Activated CD8-positive, alpha-beta memory T cell treated with anti-CD3 and anti-CD28 coated beads, Interleukin-2, amount 10 ng/mL, durations not matched to agents 7 days and 5 days (primary cell): ENCODE measurements at regions not wholly inside any gene's neighbourhood (a gene's known extent, or its start where the extent isn't known, plus 50 kb on each side); places are given as distances from the start of the nearest gene placed in this dataset.
"Not testable (repeated sequence)": the region's sequence is repeated elsewhere in the genome, so short reads cannot be mapped to it uniquely, and the experiment has no call there.

Source experiments
- ATAC-seq: fragments of 150-1000 bp; cut with Tn5 transposase; one replicate; pipeline ENCODE4 v1.10.0; 2021; ENCODE audit warnings: moderate library complexity
- CTCF ChIA-PET: fragments of 350-600 bp; sonication (Branson Sonifier 250); formaldehyde crosslinking; loops from one replicate; lab custom pipeline; 2021; ENCODE audit warnings: antibody characterized with exemption; lab: Charles Lee
- DNase-seq: peaks from one replicate; pipeline ENCODE4 v3.0.0-alpha.2; 2020
- H3K27ac Mint-ChIP-seq: one replicate; pipeline ENCODE4 v1.8.0; 2021; ENCODE audit warnings: mild to moderate bottlenecking, mixed read lengths
- H3K27me3 Mint-ChIP-seq: one replicate; pipeline ENCODE4 v1.8.0; 2021; ENCODE audit warnings: mixed read lengths
- H3K36me3 Mint-ChIP-seq: one replicate; pipeline ENCODE4 v1.8.0; 2021; ENCODE audit warnings: mild to moderate bottlenecking, mixed read lengths
- H3K4me1 Mint-ChIP-seq: one replicate; pipeline ENCODE4 v1.8.0; 2021; ENCODE audit warnings: mixed read lengths
- H3K4me3 Mint-ChIP-seq: one replicate; pipeline ENCODE4 v1.8.0; 2021; ENCODE audit warnings: mild to moderate bottlenecking, moderate library complexity, mixed read lengths
- H3K9me3 Mint-ChIP-seq: one replicate; pipeline ENCODE4 v1.8.0; 2022; ENCODE audit warnings: low read depth, mixed read lengths

GRCh38 chr20:47890708-47891107, 105.4 kb upstream of the SULF2 start:
- H3K36me3 Mint-ChIP-seq, H3K9me3 Mint-ChIP-seq, H3K27ac Mint-ChIP-seq, CTCF ChIA-PET, H3K4me3 Mint-ChIP-seq, ATAC-seq, H3K27me3 Mint-ChIP-seq, DNase-seq, H3K4me1 Mint-ChIP-seq: not testable (repeated sequence)

- H3K27ac Mint-ChIP-seq, ATAC-seq, H3K4me1 Mint-ChIP-seq, H3K4me3 Mint-ChIP-seq, H3K36me3 Mint-ChIP-seq, H3K9me3 Mint-ChIP-seq, H3K27me3 Mint-ChIP-seq, DNase-seq, CTCF ChIA-PET: not testable (repeated sequence)
These were observed 104.5 kb upstream of the SULF2 start for GRCh38 chr20:47889751-47890150.

- Mint-ChIP-seq H3K36me3 (no peaks in the 10 kb centered on the region), H3K27ac (no peak overlapping the region), H3K4me3 (no peak overlapping the region), H3K9me3 (no peaks in the 10 kb centered on the region), H3K27me3 (no peaks in the 10 kb centered on the region), H3K4me1 (no peaks in the 10 kb centered on the region)
- DNase-seq (no peak), ATAC-seq (no peak)
- CTCF ChIA-PET = no interaction called here
These were observed 103.1 kb upstream of the SULF2 start for GRCh38 chr20:47888351-47888750.

GRCh38 chr20:47887477-47888080, 102.3 kb upstream of the SULF2 start:
- no peaks in the 10 kb centered on the region for H3K4me1 Mint-ChIP-seq
- H3K9me3 Mint-ChIP-seq = no peaks in the 10 kb centered on the region
- no peak overlapping the region for H3K4me3 Mint-ChIP-seq
- H3K27ac Mint-ChIP-seq = no peak overlapping the region
- H3K36me3 Mint-ChIP-seq = no peaks in the 10 kb centered on the region
- ATAC-seq (no peak), DNase-seq (no peak)
- no peaks in the 10 kb centered on the region for H3K27me3 Mint-ChIP-seq
- CTCF ChIA-PET = no interaction called here

GRCh38 chr20:47887064-47887463, 101.8 kb upstream of the SULF2 start:
- H3K36me3 Mint-ChIP-seq = no peaks in the 10 kb centered on the region
- DNase-seq = no peak
- no peak overlapping the region for H3K27ac Mint-ChIP-seq
- H3K4me1 Mint-ChIP-seq = no peaks in the 10 kb centered on the region
- CTCF ChIA-PET = no interaction called here
- H3K4me3 Mint-ChIP-seq = no peak overlapping the region
- ATAC-seq = no peak
- no peaks in the 10 kb centered on the region for H3K27me3 Mint-ChIP-seq
- H3K9me3 Mint-ChIP-seq = no peaks in the 10 kb centered on the region

- H3K27me3 Mint-ChIP-seq = no peaks in the 10 kb centered on the region
- H3K27ac Mint-ChIP-seq = no peak overlapping the region
- H3K36me3 Mint-ChIP-seq = no peaks in the 10 kb centered on the region
- CTCF ChIA-PET = no interaction called here
- no peaks in the 10 kb centered on the region for H3K4me1 Mint-ChIP-seq
- no peaks in the 10 kb centered on the region for H3K9me3 Mint-ChIP-seq
- ATAC-seq = no peak
- DNase-seq = no peak
- no peak overlapping the region for H3K4me3 Mint-ChIP-seq
These were observed 101.3 kb upstream of the SULF2 start for GRCh38 chr20:47886454-47887041.

GRCh38 chr20:47885909-47886453, 100.7 kb upstream of the SULF2 start:
- H3K4me3 Mint-ChIP-seq = no peak overlapping the region

GRCh38 chr20:47883940-47884339, 98.7 kb upstream of the SULF2 start:
- H3K9me3 Mint-ChIP-seq, H3K4me3 Mint-ChIP-seq, H3K36me3 Mint-ChIP-seq: not testable (repeated sequence)

More at GRCh38 chr20:47885909-47886453, 100.7 kb upstream of the SULF2 start:
- Mint-ChIP-seq H3K27ac (no peak overlapping the region), H3K4me1 (no peaks in the 10 kb centered on the region), H3K27me3 (no peaks in the 10 kb centered on the region), H3K36me3 (no peaks in the 10 kb centered on the region), H3K9me3 (no peaks in the 10 kb centered on the region)
- ATAC-seq = no peak
- DNase-seq = no peak
- CTCF ChIA-PET = no interaction called here

GRCh38 chr20:47883186-47883585, 97.9 kb upstream of the SULF2 start:
- ATAC-seq (no peak), DNase-seq (no peak)
- Mint-ChIP-seq H3K27me3 (no peaks in the 10 kb centered on the region), H3K9me3 (no peaks in the 10 kb centered on the region), H3K4me1 (no peaks in the 10 kb centered on the region), H3K4me3 (no peak overlapping the region), H3K36me3 (no peaks in the 10 kb centered on the region), H3K27ac (no peak overlapping the region)
- CTCF ChIA-PET = no interaction called here

More at GRCh38 chr20:47883940-47884339, 98.7 kb upstream of the SULF2 start:
- H3K4me1 Mint-ChIP-seq, H3K27me3 Mint-ChIP-seq, CTCF ChIA-PET, ATAC-seq, DNase-seq, H3K27ac Mint-ChIP-seq: not testable (repeated sequence)

GRCh38 chr20:47879771-47880170, 94.5 kb upstream of the SULF2 start:
- ATAC-seq = no peak

GRCh38 chr20:47878601-47879027, 93.3 kb upstream of the SULF2 start:
- H3K4me3 Mint-ChIP-seq = no peak overlapping the region
- DNase-seq = no peak
- CTCF ChIA-PET = interaction anchor here (0.9 kb wide), 1 partner anchor 16 kb away, joined by 3 read pairs; no protein-coding TSS in a partner anchor
- H3K9me3 Mint-ChIP-seq = no peaks in the 10 kb centered on the region
- H3K4me1 Mint-ChIP-seq = no peaks in the 10 kb centered on the region
- no peak for ATAC-seq
- no peaks in the 10 kb centered on the region for H3K36me3 Mint-ChIP-seq
- H3K27ac Mint-ChIP-seq = no peak overlapping the region
- peaks cover 10% of the 10 kb centered on the region for H3K27me3 Mint-ChIP-seq

More at GRCh38 chr20:47879771-47880170, 94.5 kb upstream of the SULF2 start:
- Mint-ChIP-seq H3K4me3 (no peak overlapping the region), H3K36me3 (no peaks in the 10 kb centered on the region), H3K27me3 (peaks cover 10% of the 10 kb centered on the region), H3K4me1 (no peaks in the 10 kb centered on the region), H3K27ac (no peak overlapping the region), H3K9me3 (no peaks in the 10 kb centered on the region)
- CTCF ChIA-PET = no interaction called here
- DNase-seq = no peak

GRCh38 chr20:47876311-47877088, 91.2 kb upstream of the SULF2 start:
- H3K27ac Mint-ChIP-seq = no peak overlapping the region
- H3K4me1 Mint-ChIP-seq = no peaks in the 10 kb centered on the region
- peaks cover 10% of the 10 kb centered on the region for H3K27me3 Mint-ChIP-seq
- H3K36me3 Mint-ChIP-seq = no peaks in the 10 kb centered on the region
- no peaks in the 10 kb centered on the region for H3K9me3 Mint-ChIP-seq
- no peak for ATAC-seq
- H3K4me3 Mint-ChIP-seq = no peak overlapping the region
- no peak for DNase-seq
- CTCF ChIA-PET = no interaction called here

- Mint-ChIP-seq H3K27me3 (peaks cover 11% of the 10 kb centered on the region), H3K9me3 (no peaks in the 10 kb centered on the region), H3K4me1 (no peaks in the 10 kb centered on the region), H3K4me3 (no peak overlapping the region), H3K36me3 (no peaks in the 10 kb centered on the region), H3K27ac (no peak overlapping the region)
- CTCF ChIA-PET = no interaction called here
- DNase-seq = no peak
- no peak for ATAC-seq
These were observed 90.2 kb upstream of the SULF2 start for GRCh38 chr20:47875297-47876025.
